PFSK-1 (cell line): ENCODE measurements at regions not wholly inside any gene's neighbourhood (a gene's known extent, or its start where the extent isn't known, plus 50 kb on each side); places are given as distances from the start of the nearest gene placed in this dataset.

Experiments
- FOXP2 ChIP-seq: optimal IDR thresholded peaks from 2 replicates; pipeline ENCODE3; 2011; ENCODE audit warnings: borderline replicate concordance, control low read depth, inconsistent platforms; ENCODE audit not compliant: insufficient read depth; ENCODE audit errors: extremely low read length, extremely low read depth
- POLR2AphosphoS5 ChIP-seq: IDR thresholded peaks from 2 replicates; pipeline ENCODE4 v1.6.1; 2012; ENCODE audit warnings: low read depth, mild to moderate bottlenecking, control low read depth, low read length, moderate library complexity
- SIN3A ChIP-seq: IDR thresholded peaks from 2 replicates; pipeline ENCODE4 v1.6.1; 2012; ENCODE audit warnings: mild to moderate bottlenecking, low read length, moderate library complexity, borderline replicate concordance; ENCODE audit not compliant: insufficient read depth
- TAF1 ChIP-seq: IDR thresholded peaks from 2 replicates; pipeline ENCODE4 v1.6.1; 2012; ENCODE audit warnings: low read length, control low read depth, borderline replicate concordance; ENCODE audit not compliant: insufficient read depth
- TF ChIP-seq, protein P1 (sequence below), 2 experiments: IDR thresholded peaks; 2 replicates each; pipeline versions ENCODE4 v1.6.1 to v1.8.0; 2011 to 2012; ENCODE audit warnings: low read depth in 2 of 2, low read length in 2 of 2, control low read depth in 1 of 2, inconsistent platforms in 1 of 2, mild to moderate bottlenecking in 1 of 2, moderate library complexity in 1 of 2; ENCODE audit not compliant: insufficient read depth in 1 of 2

DNA sequence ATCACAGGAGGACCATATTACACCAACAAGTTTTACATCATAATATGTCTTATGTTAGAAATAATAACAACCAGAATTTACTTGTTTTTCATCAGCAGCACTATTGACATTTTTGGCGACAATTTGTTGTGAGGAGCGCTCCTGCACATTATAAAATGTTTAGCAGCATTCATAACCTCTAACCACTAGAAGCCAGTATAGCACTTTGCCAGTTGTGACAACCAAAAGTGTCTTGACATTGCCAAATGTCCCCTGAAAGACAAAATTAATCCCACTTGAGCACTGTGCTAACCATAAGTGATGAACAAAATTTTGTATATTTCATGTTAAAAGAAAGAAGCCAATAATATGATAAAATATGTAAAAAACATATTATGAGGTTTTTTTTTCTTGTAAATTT, 356.9 kb upstream of the LMO3 start:
- TF ChIP-seq POLR2AphosphoS5 (no peak), TAF1 (no peak), FOXP2 (no peak), SIN3A (no peak)
- TF ChIP-seq, protein P1, sequence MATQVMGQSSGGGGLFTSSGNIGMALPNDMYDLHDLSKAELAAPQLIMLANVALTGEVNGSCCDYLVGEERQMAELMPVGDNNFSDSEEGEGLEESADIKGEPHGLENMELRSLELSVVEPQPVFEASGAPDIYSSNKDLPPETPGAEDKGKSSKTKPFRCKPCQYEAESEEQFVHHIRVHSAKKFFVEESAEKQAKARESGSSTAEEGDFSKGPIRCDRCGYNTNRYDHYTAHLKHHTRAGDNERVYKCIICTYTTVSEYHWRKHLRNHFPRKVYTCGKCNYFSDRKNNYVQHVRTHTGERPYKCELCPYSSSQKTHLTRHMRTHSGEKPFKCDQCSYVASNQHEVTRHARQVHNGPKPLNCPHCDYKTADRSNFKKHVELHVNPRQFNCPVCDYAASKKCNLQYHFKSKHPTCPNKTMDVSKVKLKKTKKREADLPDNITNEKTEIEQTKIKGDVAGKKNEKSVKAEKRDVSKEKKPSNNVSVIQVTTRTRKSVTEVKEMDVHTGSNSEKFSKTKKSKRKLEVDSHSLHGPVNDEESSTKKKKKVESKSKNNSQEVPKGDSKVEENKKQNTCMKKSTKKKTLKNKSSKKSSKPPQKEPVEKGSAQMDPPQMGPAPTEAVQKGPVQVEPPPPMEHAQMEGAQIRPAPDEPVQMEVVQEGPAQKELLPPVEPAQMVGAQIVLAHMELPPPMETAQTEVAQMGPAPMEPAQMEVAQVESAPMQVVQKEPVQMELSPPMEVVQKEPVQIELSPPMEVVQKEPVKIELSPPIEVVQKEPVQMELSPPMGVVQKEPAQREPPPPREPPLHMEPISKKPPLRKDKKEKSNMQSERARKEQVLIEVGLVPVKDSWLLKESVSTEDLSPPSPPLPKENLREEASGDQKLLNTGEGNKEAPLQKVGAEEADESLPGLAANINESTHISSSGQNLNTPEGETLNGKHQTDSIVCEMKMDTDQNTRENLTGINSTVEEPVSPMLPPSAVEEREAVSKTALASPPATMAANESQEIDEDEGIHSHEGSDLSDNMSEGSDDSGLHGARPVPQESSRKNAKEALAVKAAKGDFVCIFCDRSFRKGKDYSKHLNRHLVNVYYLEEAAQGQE (IDR thresholded peaks at IDR 0.05; ENCODE audit: insufficient read depth in 1 of 2, low read depth in 2 of 2, low read length in 2 of 2) = no peak

DNA sequence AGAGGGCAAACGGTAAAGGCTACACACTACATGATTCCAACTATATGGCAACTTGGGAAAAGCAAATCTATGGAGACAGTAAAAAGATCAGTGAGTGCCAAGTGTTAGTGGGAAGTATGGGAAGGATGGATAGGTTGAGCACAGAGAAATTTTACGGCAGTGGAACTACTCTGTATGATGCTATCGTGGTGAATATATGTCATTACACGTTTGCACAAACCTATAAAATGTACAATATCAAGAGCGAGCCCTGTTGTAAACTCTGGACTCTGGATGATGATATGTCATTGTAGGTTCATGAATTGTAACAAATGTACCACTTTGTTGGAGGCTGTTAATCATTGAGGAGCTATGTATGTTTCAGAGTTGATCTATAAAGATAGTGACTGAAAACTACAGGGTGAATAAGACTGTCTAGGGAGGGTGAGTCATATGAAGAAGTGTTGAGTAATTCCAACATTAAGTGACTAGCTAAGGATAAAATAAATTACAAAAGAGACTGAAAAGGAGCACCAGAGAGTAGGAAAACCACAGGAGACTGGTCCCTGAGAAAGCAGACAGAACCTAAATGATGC, 349.2 kb upstream of the LMO3 start:
- no peak for TF ChIP-seq POLR2AphosphoS5
- no peak for TF ChIP-seq TAF1
- no peak for TF ChIP-seq SIN3A
- TF ChIP-seq, protein P1 (IDR thresholded peaks at IDR 0.05; ENCODE audit: insufficient read depth in 1 of 2, low read depth in 2 of 2, low read length in 2 of 2) = no peak
- TF ChIP-seq FOXP2 = no peak

DNA sequence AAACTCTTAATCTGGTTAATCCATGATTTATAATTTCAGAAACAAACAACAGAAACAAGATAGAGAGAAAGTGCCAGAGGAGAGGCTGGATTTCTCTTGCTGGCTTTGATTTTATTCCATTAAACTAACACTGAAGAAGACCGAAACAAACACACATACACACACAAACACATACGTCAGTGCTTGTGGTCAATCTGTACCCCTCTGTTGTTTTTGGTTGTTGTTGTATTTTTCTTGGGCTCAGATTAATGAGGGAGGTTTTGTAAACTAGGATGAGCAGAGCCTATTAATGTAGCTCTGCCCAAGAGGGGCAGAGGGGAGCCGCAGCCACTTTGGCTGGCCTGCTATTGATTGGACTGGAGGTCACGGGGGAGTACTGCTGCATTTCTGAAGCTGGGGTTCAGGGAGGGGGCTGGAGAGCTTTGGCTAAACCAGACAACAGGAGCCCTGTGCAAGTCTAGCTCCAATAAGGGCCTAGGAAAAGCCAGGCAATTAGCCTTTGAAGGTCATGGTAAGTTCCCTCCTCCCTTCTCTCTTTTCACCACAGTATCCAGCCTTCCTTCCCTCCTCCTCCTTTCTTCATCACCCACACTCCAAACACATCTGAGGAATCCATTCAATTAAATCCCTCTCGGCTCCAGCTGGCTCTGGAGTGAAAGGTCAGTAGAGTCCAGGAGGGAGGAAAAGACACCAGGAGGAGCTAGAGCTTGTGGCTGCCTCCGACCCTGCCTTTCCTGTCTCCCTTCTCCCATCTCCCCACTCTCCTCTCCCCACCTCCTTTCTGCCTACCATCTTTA, 344.1 kb upstream of the LMO3 start:
- no peak for TF ChIP-seq POLR2AphosphoS5

DNA sequence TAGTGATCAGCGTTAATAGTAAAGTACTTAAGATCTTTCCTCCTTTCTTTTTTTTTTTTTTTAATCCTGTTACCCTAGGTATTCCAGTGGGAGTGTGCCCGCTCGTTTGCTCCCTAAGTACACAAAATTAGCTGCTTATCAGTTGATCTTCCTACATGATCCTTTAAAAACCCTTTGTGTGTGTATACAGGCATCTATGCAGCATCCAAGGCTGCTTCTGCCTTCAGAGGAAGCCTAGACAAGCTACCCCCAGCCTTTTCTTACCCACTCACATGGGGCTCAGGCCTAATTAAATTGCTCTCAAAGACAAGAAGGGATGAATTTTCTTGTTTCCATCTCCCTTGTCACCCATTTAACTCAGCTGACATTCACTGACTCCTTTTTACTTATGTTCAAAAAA, 343.4 kb upstream of the LMO3 start:
- TF ChIP-seq SIN3A = no peak
- no peak for TF ChIP-seq FOXP2
- no peak for TF ChIP-seq TAF1
- TF ChIP-seq POLR2AphosphoS5 = no peak
- TF ChIP-seq, protein P1 (IDR thresholded peaks at IDR 0.05; ENCODE audit: insufficient read depth in 1 of 2, low read depth in 2 of 2, low read length in 2 of 2) = no peak

DNA sequence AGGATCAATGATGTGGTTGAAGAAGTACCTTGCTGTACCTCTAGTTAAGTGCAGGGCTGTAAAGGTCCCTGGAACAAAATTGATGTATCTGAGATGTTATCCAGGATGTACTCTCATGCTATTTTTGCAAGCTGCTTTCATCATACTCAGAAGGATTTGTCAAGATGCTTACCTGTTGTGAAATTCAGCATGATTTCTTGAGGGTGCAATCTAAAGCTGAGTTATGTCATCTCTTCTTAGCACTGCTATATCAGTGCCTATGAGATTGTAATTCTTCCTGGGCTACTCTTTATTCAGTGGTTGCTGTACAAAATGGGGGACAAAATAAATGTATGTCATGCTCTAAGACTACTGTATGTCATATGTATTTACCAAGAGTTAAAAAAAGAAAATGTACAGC, 340.7 kb upstream of the LMO3 start:
- TF ChIP-seq SIN3A (no peak), POLR2AphosphoS5 (no peak), FOXP2 (no peak), TAF1 (no peak)
- TF ChIP-seq, protein P1 (IDR thresholded peaks at IDR 0.05; ENCODE audit: insufficient read depth in 1 of 2, low read depth in 2 of 2, low read length in 2 of 2) = no peak
